SJSA1 (cell line): ENCODE measurements at regions not wholly inside any gene's neighbourhood (a gene's known extent, or its start where the extent isn't known, plus 50 kb on each side); places are given as distances from the start of the nearest gene placed in this dataset.

Experiments
- DNase-seq, 2 experiments: peaks; one replicate each; pipeline ENCODE4 v3.0.0-alpha.2; 2015 to 2020; ENCODE audit warnings: low spot score in 2 of 2, low read depth in 1 of 2
- H3K27ac ChIP-seq: fragments of 250-450 bp; sonication (Bioruptor Pico); 2 replicates; pipeline ENCODE4 v1.5.1; 2020; ENCODE audit warnings: mild to moderate bottlenecking, moderate library complexity
- H3K27me3 ChIP-seq: fragments of 250-450 bp; sonication (Bioruptor Pico); replicated peaks from 2 replicates; pipeline ENCODE4 v1.5.1; 2020; ENCODE audit warnings: mild to moderate bottlenecking, moderate library complexity
- H3K36me3 ChIP-seq: fragments of 250-450 bp; sonication (Bioruptor Pico); 2 replicates; pipeline ENCODE4 v1.5.1; 2020; ENCODE audit warnings: mild to moderate bottlenecking
- H3K4me1 ChIP-seq: fragments of 250-450 bp; sonication (Bioruptor Pico); replicated peaks from 2 replicates; pipeline ENCODE4 v1.6.1; 2021; ENCODE audit warnings: mild to moderate bottlenecking
- H3K4me3 ChIP-seq: fragments of 250-450 bp; sonication (Bioruptor Pico); 2 replicates; pipeline ENCODE4 v1.5.1; 2020; ENCODE audit warnings: mild to moderate bottlenecking
- H3K9me3 ChIP-seq: fragments of 250-450 bp; sonication (Bioruptor Pico); replicated peaks from 2 replicates; pipeline ENCODE4 v1.5.1; 2020; ENCODE audit warnings: mild to moderate bottlenecking

DNA sequence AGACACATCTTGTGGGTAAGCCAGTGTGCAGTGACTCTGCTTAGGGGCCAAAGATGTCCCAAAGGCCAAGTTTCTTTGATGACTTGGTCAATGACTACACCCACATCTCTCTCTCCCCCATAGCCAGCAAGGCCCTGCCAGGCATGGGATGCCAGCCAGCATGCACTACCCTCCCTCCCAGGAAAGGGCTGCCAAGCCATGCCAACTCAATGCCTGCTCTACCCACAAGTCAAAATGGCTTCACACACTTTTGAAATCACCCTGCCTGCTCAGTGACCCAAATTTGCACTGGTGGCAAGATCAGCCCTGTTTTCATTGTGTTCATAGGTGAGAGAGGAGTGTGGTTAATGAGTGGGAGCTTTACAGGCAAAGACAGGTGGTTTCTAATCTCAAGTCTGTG lies 112.5 kb downstream of the MATN1 start:
- DNase-seq: peak in 1 of 2 experiments; percentile 5
- Histone ChIP-seq H3K4me3 (no peak overlapping the region), H3K36me3 (no peaks in the 10 kb centered on the region), H3K27me3 (no peaks in the 10 kb centered on the region; the same call in 1 of the 2 replicates), H3K27ac (no peak overlapping the region), H3K4me1 (no peaks in the 10 kb centered on the region), H3K9me3 (0 out of 2 replicates have a peak, but pooled peaks cover 6% of the 10 kb centered on the region)

DNA sequence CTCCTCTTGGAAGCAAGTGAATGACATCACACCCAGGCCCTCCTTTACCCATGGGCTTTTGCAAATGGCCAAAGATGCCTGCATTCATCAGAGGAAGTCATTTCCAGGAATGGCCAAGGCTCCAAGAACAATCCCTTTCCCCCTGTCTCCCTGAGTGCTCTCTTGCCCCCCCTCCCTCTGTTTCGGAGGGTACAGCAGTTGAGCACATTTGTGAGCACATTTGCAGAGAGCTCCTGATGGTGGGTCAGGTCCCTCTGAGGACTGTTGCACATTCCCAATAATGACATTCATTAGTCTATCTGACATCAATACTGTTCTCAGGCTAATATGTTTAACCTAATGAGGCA lies 113.4 kb downstream of the MATN1 start:
- Histone ChIP-seq H3K4me3 (no peak overlapping the region), H3K36me3 (no peaks in the 10 kb centered on the region), H3K4me1 (no peaks in the 10 kb centered on the region), H3K27me3 (no peaks in the 10 kb centered on the region; the same call in 1 of the 2 replicates), H3K27ac (no peak overlapping the region), H3K9me3 (0 out of 2 replicates have a peak, but pooled peaks cover 6% of the 10 kb centered on the region)
- DNase-seq: peak in 1 of 2 experiments; percentile 8

DNA sequence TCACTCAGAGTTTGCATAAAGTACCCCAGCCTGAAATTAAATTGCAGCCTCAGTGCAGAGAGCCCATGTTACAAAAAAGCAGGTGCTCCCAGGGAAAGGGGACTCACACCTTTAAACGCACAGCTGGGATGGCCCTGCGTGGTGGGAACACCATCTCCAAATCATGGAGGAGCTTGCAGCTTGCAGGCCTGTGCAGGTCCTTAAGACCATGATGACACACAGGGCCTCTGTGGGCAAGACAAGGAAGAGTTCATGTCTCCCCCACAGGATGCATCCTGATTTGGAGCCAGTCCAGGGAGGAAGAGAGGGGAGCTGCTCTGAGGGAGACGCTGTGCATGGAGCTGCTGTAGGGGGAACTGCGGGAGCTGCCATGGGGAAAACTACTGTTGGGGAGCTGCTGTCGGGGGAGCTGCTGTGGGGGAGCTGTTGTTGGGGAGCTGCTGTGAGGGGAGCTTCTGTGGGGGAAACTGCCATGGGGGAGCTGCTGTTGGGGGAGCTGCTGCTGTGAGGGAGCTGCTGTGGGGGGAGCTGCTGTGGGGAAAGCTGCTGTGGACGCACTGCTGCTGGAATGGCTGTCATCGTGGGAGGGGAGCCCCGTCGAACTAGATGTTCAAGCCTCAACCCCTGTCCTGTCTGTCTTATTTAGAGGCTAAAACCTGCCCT lies 113.9 kb downstream of the MATN1 start:
- Histone ChIP-seq H3K4me1 (no peaks in the 10 kb centered on the region), H3K9me3 (0 out of 2 replicates have a peak, but pooled peaks cover 6% of the 10 kb centered on the region), H3K36me3 (no peaks in the 10 kb centered on the region), H3K4me3 (no peak overlapping the region), H3K27ac (no peak overlapping the region), H3K27me3 (no peaks in the 10 kb centered on the region; the same call in 1 of the 2 replicates)
- peak in 1 of 2 experiments; percentile 31 for DNase-seq

- Histone ChIP-seq H3K4me1 (no peaks in the 10 kb centered on the region), H3K27me3 (no peaks in the 10 kb centered on the region), H3K4me3 (no peak overlapping the region), H3K27ac (no peak overlapping the region), H3K36me3 (no peaks in the 10 kb centered on the region), H3K9me3 (0 out of 2 replicates have a peak, but pooled peaks cover 2% of the 10 kb centered on the region)
- DNase-seq: peak in 1 of 2 experiments; percentile 10
Observed at GRCh38 chr1:30607723-30608122, 115.7 kb downstream of the MATN1 start.

GRCh38 chr1:30606166-30606565 lies 117.2 kb downstream of the MATN1 start:
- Histone ChIP-seq H3K36me3 (no peaks in the 10 kb centered on the region), H3K4me1 (no peaks in the 10 kb centered on the region), H3K4me3 (no peak overlapping the region), H3K27ac (no peak overlapping the region), H3K9me3 (no peaks in the 10 kb centered on the region), H3K27me3 (no peaks in the 10 kb centered on the region)
- DNase-seq: peak in 1 of 2 experiments; percentile 24

GRCh38 chr1:30605441-30605920 lies 117.9 kb downstream of the MATN1 start:
- DNase-seq: no peak
- Histone ChIP-seq H3K36me3 (no peaks in the 10 kb centered on the region), H3K4me3 (no peak overlapping the region), H3K27me3 (no peaks in the 10 kb centered on the region), H3K9me3 (no peaks in the 10 kb centered on the region), H3K4me1 (no peaks in the 10 kb centered on the region), H3K27ac (no peak overlapping the region)

GRCh38 chr1:30604801-30605440 lies 118.5 kb downstream of the MATN1 start:
- no peaks in the 10 kb centered on the region for H3K4me1 ChIP-seq
- DNase-seq: peak in 1 of 2 experiments; percentile 30

GRCh38 chr1:30603081-30603858 lies 120.1 kb downstream of the MATN1 start:
- no peak overlapping the region for H3K27ac ChIP-seq
- no peaks in the 10 kb centered on the region for H3K4me1 ChIP-seq
- DNase-seq: peak in 1 of 2 experiments; percentile 21
- H3K4me3 ChIP-seq: no peak overlapping the region
- no peaks in the 10 kb centered on the region for H3K36me3 ChIP-seq
- no peaks in the 10 kb centered on the region for H3K9me3 ChIP-seq
- no peaks in the 10 kb centered on the region; the same call in 1 of the 2 replicates for H3K27me3 ChIP-seq

More at GRCh38 chr1:30604801-30605440, 118.5 kb downstream of the MATN1 start:
- H3K4me3 ChIP-seq: no peak overlapping the region
- no peaks in the 10 kb centered on the region for H3K36me3 ChIP-seq
- H3K27ac ChIP-seq: no peak overlapping the region
- H3K27me3 ChIP-seq: no peaks in the 10 kb centered on the region
- no peaks in the 10 kb centered on the region for H3K9me3 ChIP-seq

- no peak overlapping the region for H3K4me3 ChIP-seq
- no peaks in the 10 kb centered on the region for H3K36me3 ChIP-seq
- H3K4me1 ChIP-seq: no peaks in the 10 kb centered on the region
- no peak overlapping the region for H3K27ac ChIP-seq
- DNase-seq: peak in 1 of 2 experiments; percentile 35
- no peaks in the 10 kb centered on the region for H3K9me3 ChIP-seq
- H3K27me3 ChIP-seq: no peaks in the 10 kb centered on the region; the same call in 1 of the 2 replicates
Observed at GRCh38 chr1:30601316-30602085, 121.9 kb downstream of the MATN1 start.

DNA sequence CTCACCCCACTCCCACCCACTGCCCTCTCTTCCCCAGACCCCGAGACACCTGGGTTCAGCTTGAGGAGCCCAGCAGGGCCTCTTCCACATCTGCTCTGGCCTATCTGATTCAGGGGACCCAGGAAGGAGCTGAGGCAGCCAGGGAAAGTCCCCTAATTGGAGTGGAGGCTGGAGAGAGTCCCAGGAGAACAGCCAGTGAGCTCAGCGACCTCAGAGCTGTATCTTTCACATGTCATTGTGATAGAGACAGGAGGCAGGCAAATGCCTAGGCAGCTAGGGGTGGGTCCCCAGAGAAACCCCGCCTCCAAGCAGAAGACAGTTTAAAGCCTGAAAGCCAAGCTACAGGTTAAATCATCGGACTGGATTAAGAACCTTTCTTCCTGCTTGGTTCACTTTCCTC lies 122.7 kb downstream of the MATN1 start:
- no peaks in the 10 kb centered on the region; the same call in 1 of the 2 replicates for H3K27me3 ChIP-seq
- no peak overlapping the region for H3K27ac ChIP-seq
- peak in 1 of 2 experiments; percentile 24 for DNase-seq
- no peaks in the 10 kb centered on the region for H3K4me1 ChIP-seq
- no peaks in the 10 kb centered on the region for H3K9me3 ChIP-seq
- no peaks in the 10 kb centered on the region for H3K36me3 ChIP-seq
- no peak overlapping the region for H3K4me3 ChIP-seq

DNA sequence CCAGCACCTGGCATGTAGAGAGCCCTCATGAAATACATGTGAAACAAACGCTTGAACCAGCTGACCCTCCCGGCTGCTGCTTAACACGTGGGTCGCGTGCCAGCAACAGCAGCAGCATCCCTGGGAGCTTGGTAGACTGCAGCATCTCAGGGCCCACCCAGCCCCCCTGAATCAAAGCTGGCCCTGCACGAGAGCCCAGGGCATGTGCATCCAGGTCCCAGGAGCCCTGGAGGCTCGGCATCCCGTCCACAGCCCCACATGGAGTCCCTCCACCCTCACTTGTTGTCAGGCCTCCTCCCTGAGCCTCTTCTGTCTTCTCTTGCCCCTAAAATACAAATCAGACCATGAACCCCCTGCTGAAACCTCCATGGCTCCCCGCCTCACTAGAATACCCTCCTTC lies 123.1 kb downstream of the MATN1 start:
- Histone ChIP-seq H3K36me3 (no peaks in the 10 kb centered on the region), H3K27ac (no peak overlapping the region), H3K27me3 (no peaks in the 10 kb centered on the region; the same call in 1 of the 2 replicates), H3K9me3 (no peaks in the 10 kb centered on the region), H3K4me1 (no peaks in the 10 kb centered on the region), H3K4me3 (no peak overlapping the region)
- DNase-seq: peak in 1 of 2 experiments; percentile 29

DNA sequence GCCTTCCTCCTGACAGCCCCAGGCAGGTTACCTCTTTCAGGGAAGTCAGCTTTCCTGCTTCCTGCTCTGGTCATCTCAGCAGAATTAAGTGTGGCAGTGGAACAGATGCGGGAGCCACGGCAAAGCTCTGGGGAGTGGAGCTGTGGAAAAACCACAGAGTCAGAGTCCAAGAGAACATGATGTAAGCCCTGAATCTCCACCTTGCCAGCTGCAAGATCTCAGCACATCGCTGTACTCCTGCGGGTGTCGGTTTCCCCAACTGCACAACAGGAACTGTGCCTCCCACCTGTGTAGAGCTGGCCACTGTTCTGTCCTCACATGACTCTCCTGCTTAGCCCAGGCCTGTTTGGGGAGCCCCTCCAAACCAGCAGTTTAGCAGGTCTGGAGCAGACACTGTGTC lies 123.7 kb downstream of the MATN1 start:
- no peaks in the 10 kb centered on the region for H3K36me3 ChIP-seq
- H3K9me3 ChIP-seq: no peaks in the 10 kb centered on the region
- peak in 1 of 2 experiments; percentile 24 for DNase-seq
- H3K4me3 ChIP-seq: no peak overlapping the region
- no peak overlapping the region for H3K27ac ChIP-seq
- no peaks in the 10 kb centered on the region; the same call in 1 of the 2 replicates for H3K27me3 ChIP-seq
- no peaks in the 10 kb centered on the region for H3K4me1 ChIP-seq

DNA sequence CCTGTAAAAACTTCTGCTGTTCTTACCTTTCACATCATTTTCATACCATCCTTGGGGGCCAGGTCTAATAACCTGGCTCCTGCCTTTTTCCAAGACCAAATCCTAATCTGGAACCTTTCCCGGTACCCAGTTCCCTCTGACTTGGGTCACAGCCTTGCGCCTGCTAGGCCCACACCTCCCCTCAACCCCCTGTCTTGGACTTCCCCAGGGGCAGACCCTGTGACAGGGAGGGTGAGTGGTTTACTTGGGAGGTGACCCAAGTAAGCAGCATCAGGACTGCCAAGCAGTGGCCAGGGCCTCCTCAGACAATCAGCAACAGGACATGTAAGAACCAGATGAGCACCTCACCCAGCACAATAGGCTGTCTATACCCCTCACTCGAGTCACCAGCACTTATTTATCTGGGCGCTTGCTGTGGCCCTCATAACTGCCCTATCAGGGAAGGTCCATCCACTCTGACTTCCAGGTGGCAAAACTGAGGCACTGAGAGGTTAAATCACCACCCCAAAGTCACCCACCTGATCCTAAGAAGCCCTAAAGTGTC lies 124.7 kb downstream of the MATN1 start:
- Histone ChIP-seq H3K27ac (no peak overlapping the region), H3K27me3 (no peaks in the 10 kb centered on the region; the same call in 1 of the 2 replicates), H3K36me3 (no peaks in the 10 kb centered on the region), H3K4me1 (no peaks in the 10 kb centered on the region), H3K4me3 (no peak overlapping the region), H3K9me3 (no peaks in the 10 kb centered on the region)
- DNase-seq: peak in 1 of 2 experiments; percentile 24
